ENCODE measurements at regions not wholly inside any gene's neighbourhood (a gene's known extent, or its start where the extent isn't known, plus 50 kb on each side); places are given as distances from the start of the nearest gene placed in this dataset.
A peak's percentile ranks its signal among the peaks of the same experiment; 100 is the strongest.

DNA sequence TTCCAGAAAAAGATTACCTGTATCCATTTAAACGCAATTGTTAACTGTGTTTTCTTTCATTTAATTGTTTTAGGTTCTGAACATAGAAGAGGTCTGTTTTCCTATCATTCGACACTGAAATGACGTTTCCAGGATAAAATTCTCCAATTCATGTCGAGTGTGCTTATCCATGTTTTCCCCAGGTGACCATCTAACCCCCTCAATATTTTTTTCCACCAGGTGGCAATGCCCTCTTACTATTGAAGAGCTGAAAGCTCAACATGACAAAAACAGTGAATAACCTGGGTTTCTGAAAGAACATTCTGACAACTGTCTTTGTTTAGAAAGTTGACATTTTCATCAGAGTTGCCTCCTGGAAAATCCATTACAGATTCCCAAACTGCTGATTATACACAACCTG lies 948.7 kb downstream of the KCNJ2 start (continued):
- TF ChIP-seq, protein P1, sequence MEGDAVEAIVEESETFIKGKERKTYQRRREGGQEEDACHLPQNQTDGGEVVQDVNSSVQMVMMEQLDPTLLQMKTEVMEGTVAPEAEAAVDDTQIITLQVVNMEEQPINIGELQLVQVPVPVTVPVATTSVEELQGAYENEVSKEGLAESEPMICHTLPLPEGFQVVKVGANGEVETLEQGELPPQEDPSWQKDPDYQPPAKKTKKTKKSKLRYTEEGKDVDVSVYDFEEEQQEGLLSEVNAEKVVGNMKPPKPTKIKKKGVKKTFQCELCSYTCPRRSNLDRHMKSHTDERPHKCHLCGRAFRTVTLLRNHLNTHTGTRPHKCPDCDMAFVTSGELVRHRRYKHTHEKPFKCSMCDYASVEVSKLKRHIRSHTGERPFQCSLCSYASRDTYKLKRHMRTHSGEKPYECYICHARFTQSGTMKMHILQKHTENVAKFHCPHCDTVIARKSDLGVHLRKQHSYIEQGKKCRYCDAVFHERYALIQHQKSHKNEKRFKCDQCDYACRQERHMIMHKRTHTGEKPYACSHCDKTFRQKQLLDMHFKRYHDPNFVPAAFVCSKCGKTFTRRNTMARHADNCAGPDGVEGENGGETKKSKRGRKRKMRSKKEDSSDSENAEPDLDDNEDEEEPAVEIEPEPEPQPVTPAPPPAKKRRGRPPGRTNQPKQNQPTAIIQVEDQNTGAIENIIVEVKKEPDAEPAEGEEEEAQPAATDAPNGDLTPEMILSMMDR (IDR thresholded peaks at IDR 0.05; ENCODE audit: control extremely low read depth in 1 of 3, insufficient read depth in 1 of 3, low read depth in 1 of 3, low read length in 3 of 3) = peak in 2 of 3 experiments; percentile 46 to 49; a peak in 2 of 4 replicates
